Esophagus (tissue), 2 donors: ENCODE measurements at regions not wholly inside any gene's neighbourhood (a gene's known extent, or its start where the extent isn't known, plus 50 kb on each side); places are given as distances from the start of the nearest gene placed in this dataset.

Source experiments
- H3K27ac ChIP-seq, 2 donors: one replicate each; pipeline ENCODE4 v1.5.1; 2013; ENCODE audit warnings: low read depth in 2 of 2, mild to moderate bottlenecking in 2 of 2, inconsistent platforms in 1 of 2, low read length in 1 of 2, moderate library complexity in 1 of 2
- H3K27me3 ChIP-seq, 2 donors: one replicate each; pipeline ENCODE4 v1.6.1; 2013; ENCODE audit warnings: low read length in 2 of 2, control low read depth in 1 of 2, mild to moderate bottlenecking in 1 of 2; ENCODE audit not compliant: insufficient read depth in 2 of 2, control insufficient read depth in 1 of 2
- H3K36me3 ChIP-seq, 2 donors: one replicate each; pipeline ENCODE4 v1.6.1; 2013; ENCODE audit warnings: low read length in 1 of 2; ENCODE audit not compliant: control insufficient read depth in 2 of 2, insufficient read depth in 2 of 2
- H3K4me1 ChIP-seq, 2 donors: one replicate each; pipeline ENCODE4 v1.6.1; 2013; ENCODE audit warnings: low read length in 1 of 2; ENCODE audit not compliant: control insufficient read depth in 2 of 2, insufficient read depth in 2 of 2
- H3K4me3 ChIP-seq, 2 donors: one replicate each; pipeline ENCODE4 v1.5.1; 2013; ENCODE audit warnings: low read length in 2 of 2, mild to moderate bottlenecking in 2 of 2, low read depth in 1 of 2, moderate library complexity in 1 of 2
- H3K9me3 ChIP-seq, 2 donors: one replicate each; pipeline ENCODE4 v1.6.1; 2013; ENCODE audit warnings: mild to moderate bottlenecking in 2 of 2, low read depth in 1 of 2, low read length in 1 of 2, moderate library complexity in 1 of 2; ENCODE audit not compliant: control insufficient read depth in 2 of 2, insufficient read depth in 1 of 2
- WGBS, 2 donors: extraction: QIAGEN DNeasy Blood & Tissue Kit; methylation state at CpG; one replicate each; pipeline ENCODE4 v1.1.7; 2013; 5-methylcytosine and 5-hydroxymethylcytosine counted together
- donor health status: healthy with polysubstance abuse.
- donor health status: Bipolar disorder and iron deficiency.

DNA sequence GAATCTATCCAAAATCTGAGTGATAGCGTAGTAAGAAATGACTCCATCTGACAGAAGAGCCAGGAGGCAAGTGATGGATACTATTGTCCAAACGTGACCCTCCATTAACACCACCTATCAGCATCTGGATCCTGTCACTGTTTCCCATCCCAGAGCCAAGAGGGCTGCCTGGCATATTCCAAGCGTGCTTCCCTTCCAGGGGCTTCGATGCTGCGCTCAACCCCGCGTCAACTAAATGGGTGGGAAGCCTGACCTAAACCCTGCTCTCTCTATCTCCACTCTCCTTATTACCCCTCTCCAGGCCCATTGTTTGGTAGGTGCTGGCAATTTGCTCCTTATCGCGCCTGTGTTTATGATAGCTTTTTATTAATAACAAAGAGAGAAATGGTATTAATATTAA, 83.2 kb downstream of the NR2F2 start:
- Histone ChIP-seq H3K9me3 (peaks cover 0 to 4% of the 10 kb centered on the region in 2 donors), H3K4me1 (peaks cover 8 to 13% of the 10 kb centered on the region in 2 donors), H3K27ac (no peak overlapping the region), H3K36me3 (no peaks in the 10 kb centered on the region), H3K4me3 (no peak overlapping the region), H3K27me3 (peaks cover 6 to 31% of the 10 kb centered on the region in 2 donors)
- 28 to 49% methylated on average over 9 of the region's 9 CpGs for WGBS, 2 donors

DNA sequence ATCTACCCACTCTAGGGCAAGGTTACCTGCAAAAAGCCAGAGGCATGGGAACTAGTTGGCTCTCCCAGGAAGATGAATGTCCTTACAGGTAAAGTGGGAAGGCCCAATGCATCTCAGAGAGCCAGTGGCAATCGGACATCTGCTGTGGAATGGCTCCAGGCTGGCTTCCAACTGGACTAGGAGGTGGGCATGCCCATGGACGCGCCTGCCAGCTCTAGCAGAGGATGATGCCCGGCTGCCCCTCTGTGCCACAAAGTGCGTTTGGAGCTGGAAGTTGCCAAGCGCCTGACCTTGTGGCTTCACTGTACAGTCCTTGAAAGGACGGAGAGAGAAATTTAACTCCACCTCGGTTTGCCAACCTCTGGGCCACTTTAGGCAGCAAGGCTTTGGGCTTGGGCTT, 84.4 kb downstream of the NR2F2 start:
- 42 to 67% methylated on average over 8 of the region's 8 CpGs for WGBS, 2 donors
- H3K27me3 ChIP-seq, result peaks cover 6 to 23% of the 10 kb centered on the region in 2 donors
- no peak overlapping the region for H3K27ac ChIP-seq
- peaks cover 6 to 13% of the 10 kb centered on the region in 2 donors for H3K4me1 ChIP-seq
- no peaks in the 10 kb centered on the region for H3K36me3 ChIP-seq
- peaks cover 0 to 4% of the 10 kb centered on the region in 2 donors for H3K9me3 ChIP-seq
- no peak overlapping the region for H3K4me3 ChIP-seq

DNA sequence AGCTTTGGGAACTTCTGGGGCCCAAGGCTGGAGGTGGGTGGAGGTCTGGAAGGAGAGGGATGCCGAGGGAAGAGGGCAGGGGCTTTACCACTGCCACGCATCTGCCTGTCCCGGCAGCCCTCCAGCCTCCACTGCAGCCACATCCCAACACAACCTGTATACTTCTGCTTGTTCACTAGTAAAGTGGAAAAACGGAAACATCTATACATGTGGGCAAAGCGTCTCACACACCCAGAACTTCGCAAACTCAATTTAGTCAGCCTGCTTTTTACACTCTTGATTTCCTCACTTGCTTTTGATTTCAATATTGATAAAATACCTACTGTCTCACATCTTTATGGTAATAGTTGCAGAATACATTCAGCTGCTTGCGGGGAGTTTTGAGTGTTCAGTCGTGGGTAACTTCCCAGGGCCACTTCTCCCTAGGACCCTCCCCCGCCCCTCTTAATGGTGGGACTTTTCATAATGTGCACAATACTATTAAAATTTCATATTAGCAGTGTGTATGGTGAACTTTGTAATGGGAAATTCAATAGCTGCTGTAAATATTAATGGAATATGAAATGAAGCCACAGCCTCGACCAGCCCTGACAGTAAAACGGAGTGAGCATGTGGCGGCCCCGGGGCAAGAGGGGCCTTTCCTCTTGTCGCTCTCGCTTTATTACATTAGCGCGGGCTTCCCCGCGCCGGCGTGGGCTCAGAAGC, 85.2 kb downstream of the NR2F2 start:
- Histone ChIP-seq H3K27ac (no peak overlapping the region), H3K4me1 (peaks cover 6 to 13% of the 10 kb centered on the region in 2 donors), H3K27me3 (peaks cover 6 to 15% of the 10 kb centered on the region in 2 donors), H3K36me3 (no peaks in the 10 kb centered on the region), H3K9me3 (no peaks in the 10 kb centered on the region), H3K4me3 (peak overlapping the region; percentile 1 to 45)
- WGBS, 2 donors, result 32 to 46% methylated on average over 21 of the region's 21 CpGs

DNA sequence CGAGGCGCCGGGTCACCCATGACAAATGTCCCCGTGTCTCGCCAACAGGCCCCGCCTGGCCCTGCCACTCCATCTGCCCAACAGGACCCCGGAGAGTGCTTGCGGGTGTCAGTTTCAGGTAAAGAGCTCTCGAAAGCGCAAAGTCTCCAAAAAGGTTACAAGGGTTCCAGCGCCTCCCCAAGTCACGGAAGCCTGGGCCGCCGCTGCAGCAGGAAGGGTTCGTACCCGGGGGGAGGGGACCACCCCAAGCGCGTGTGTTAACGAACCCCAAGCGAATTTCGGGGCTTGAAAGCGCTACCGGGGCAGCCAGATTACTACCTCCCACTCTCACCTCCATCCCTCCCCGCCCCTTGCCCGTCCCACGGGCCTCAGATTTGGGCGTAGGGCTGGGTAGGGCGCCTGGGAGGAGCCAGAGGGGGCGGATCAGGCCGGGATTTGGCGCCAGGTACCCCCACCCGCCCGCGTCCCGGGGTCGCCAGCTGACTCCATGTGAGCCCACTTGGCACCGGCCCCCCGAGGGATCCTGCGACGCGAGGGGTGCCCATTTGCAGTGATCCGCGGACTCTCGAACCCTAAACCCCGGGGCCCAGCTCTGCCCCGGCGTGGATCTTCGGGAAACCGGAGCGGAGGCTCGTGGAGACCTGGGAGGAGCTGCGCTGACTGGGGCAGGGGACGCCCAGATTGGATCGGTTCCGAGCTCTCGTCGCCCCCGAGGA, 85.9 kb downstream of the NR2F2 start:
- Histone ChIP-seq H3K36me3 (no peaks in the 10 kb centered on the region), H3K27me3 (peaks cover 6 to 12% of the 10 kb centered on the region in 2 donors), H3K4me3 (peak overlapping the region; percentile 14 to 45), H3K4me1 (peaks cover 6 to 13% of the 10 kb centered on the region in 2 donors), H3K27ac (no peak overlapping the region), H3K9me3 (no peaks in the 10 kb centered on the region)
- 7 to 9% methylated on average over 55 to 58 of the region's 58 CpGs for WGBS, 2 donors

DNA sequence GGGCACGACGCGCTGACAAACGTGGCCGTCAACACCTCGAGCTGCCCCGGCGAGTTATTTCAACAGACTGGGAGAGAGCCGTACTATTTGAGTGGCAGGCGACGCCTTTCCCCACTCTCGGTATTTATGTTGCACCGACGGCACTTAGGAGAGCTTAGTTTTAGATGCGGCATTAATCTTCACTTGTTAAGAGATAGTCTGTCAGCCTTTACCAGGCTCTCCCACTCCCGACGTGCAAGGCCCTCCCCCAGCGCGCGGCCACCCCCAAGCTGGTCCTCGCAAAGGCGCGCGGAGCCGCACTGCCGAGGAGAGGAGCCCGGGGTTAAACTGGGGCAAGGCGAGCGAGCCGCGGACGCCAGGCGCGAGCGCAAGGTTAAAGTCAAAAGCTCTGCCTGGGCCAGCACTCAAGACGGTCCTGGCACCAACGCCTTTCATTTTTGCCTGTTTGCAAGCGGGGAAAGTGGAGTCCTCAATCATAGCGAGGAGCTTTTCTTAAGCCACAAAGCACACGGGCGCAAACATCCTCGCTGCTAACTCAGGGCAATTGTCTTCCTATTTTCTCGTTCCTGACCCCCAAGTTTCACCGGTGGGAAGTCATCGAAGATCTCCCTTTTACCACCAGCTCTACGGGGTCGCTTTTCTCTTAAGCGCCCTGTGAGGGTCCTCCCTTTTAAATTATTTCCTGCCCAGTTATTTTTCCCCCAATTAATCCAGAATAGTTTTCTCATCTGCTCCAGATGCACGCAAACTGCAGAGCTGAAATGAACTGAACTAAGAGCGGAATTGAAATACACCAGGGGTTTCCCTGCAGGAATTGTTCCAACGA, 86.6 kb downstream of the NR2F2 start:
- Histone ChIP-seq H3K9me3 (no peaks in the 10 kb centered on the region), H3K27ac (no peak overlapping the region), H3K36me3 (no peaks in the 10 kb centered on the region), H3K4me1 (peaks cover 6 to 13% of the 10 kb centered on the region in 2 donors), H3K27me3 (peaks cover 3 to 12% of the 10 kb centered on the region in 2 donors), H3K4me3 (peak overlapping the region; percentile 14 to 45)
- 5 to 6% methylated on average over 51 of the region's 51 CpGs for WGBS, 2 donors

DNA sequence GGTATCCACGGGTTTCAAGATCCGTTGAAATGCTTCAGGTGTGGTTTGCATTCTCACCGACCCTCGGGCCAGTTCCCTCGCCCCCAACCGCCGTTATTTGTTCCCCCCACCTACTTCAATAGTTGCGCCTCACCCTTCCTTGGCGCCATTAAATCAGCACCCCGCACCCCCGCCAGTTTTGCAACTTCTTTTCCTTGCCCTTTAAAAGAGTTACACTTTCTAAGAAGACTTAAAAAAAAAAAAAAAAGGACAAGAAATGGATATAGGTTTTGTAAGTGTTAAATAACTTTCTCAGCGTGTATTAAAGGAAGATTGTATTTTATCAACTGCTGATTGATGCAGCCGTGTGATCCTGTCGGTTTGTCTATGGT, 87.2 kb downstream of the NR2F2 start:
- H3K4me3 ChIP-seq, result no peak overlapping the region
- H3K4me1 ChIP-seq, result peaks cover 6 to 13% of the 10 kb centered on the region in 2 donors
- no peak overlapping the region for H3K27ac ChIP-seq
- no peaks in the 10 kb centered on the region for H3K9me3 ChIP-seq
- 15 to 19% methylated on average over 14 of the region's 14 CpGs for whole genome bisulfite sequencing, 2 donors
- H3K27me3 ChIP-seq, result peaks cover 3 to 12% of the 10 kb centered on the region in 2 donors
- H3K36me3 ChIP-seq, result no peaks in the 10 kb centered on the region

DNA sequence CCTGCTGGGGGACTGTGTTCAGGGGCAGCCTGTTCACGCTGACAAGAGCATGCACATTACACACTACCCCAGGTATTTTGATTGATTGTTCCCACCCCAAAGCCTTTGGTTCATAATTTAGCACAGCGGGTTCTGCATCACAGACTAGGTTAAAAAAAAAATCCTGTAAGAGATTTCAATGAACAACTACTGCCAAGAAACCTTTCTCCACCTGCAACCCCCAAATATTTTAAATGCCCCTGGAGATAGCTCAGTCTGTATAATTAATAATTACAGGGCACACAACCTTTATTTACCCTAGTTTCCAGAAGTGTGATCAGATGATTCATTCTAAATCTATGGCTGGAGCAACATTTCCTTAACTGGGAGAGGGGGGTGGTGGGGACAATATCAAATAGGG, 87.6 kb downstream of the NR2F2 start:
- Histone ChIP-seq H3K36me3 (no peaks in the 10 kb centered on the region), H3K27me3 (peaks cover 3 to 12% of the 10 kb centered on the region in 2 donors), H3K4me3 (no peak overlapping the region), H3K4me1 (peaks cover 6 to 13% of the 10 kb centered on the region in 2 donors), H3K27ac (no peak overlapping the region), H3K9me3 (no peaks in the 10 kb centered on the region)
- WGBS, 2 donors, result 33 to 50% methylated on average over 2 of the region's 2 CpGs

DNA sequence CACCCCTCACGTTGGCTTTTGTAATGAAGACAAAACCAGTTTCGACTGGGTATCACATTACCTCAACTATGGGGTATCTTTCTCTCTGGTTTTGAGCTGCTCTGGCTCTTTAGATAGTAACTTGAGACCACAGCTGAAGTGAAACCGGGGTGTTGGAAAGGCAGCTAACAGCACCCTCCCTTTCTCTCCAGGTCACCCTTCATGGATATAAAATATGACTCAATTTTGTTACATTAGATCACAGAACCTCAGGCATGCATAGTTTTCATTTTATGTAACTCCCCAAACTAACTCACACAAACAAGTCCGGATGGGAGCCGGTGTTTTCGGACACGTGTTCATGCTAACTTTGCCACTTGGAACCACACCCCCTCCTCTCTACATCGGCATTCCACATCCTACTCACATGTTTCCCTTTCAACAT, 90.7 kb downstream of the NR2F2 start:
- H3K36me3 ChIP-seq, result no peaks in the 10 kb centered on the region
- no peak overlapping the region for H3K4me3 ChIP-seq
- H3K27ac ChIP-seq, result no peak overlapping the region
- peaks cover 6 to 9% of the 10 kb centered on the region in 2 donors for H3K4me1 ChIP-seq
- 35 to 37% methylated on average over 8 of the region's 8 CpGs for WGBS, 2 donors
- no peaks in the 10 kb centered on the region for H3K9me3 ChIP-seq
- peaks cover 3 to 9% of the 10 kb centered on the region in 2 donors for H3K27me3 ChIP-seq

DNA sequence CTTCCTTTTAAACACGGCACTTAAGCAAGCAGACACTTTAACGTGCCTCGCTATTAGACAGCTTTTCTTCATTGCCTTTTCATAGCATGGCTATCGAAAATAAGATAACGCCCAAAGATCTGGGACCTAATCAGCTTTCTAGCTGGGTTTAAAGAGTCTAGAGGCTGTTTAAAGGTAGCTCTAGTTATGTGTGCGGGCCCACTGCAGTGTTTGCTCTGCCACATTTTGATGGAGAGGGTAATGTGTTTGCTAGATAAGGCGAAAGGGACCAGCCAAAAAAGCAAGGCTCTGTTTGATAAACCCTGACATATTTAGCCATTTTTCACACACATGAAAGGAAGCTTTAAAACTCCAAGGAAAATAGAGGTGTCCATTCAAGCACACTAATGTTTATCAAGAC, 91.6 kb downstream of the NR2F2 start:
- Histone ChIP-seq H3K27ac (no peak overlapping the region), H3K4me3 (no peak overlapping the region), H3K27me3 (peaks cover 0 to 3% of the 10 kb centered on the region in 2 donors), H3K9me3 (no peaks in the 10 kb centered on the region), H3K36me3 (no peaks in the 10 kb centered on the region), H3K4me1 (peaks cover 0 to 2% of the 10 kb centered on the region in 2 donors)
- WGBS, 2 donors, result 46 to 63% methylated on average over 7 of the region's 7 CpGs
